Gastroesophageal sphincter (tissue), 3 donors: ENCODE measurements at regions not wholly inside any gene's neighbourhood (a gene's known extent, or its start where the extent isn't known, plus 50 kb on each side); places are given as distances from the start of the nearest gene placed in this dataset.

Experiments used
- CTCF ChIP-seq, 4 experiments: fragments of 200-600 bp in 2 of 4; fragments of 450-650 bp in 2 of 4; sonication (generic) in 1 of 4; IDR thresholded peaks; one replicate each; pipeline ENCODE4 v1.5.1; 2017 to 2019; ENCODE audit warnings: antibody characterized with exemption in 4 of 4, mild to moderate bottlenecking in 2 of 4, moderate library complexity in 2 of 4
- POLR2A ChIP-seq, 2 donors: fragments of 450-650 bp; IDR thresholded peaks; one replicate each; pipeline ENCODE4 v1.6.1; 2017; ENCODE audit warnings: antibody characterized with exemption in 2 of 2, mild to moderate bottlenecking in 2 of 2, moderate library complexity in 1 of 2
- POLR2AphosphoS5 ChIP-seq: sonication (generic); formaldehyde crosslinking; IDR thresholded peaks from one replicate; pipeline ENCODE4 v1.6.1; 2017; ENCODE audit warnings: antibody characterized with exemption

DNA sequence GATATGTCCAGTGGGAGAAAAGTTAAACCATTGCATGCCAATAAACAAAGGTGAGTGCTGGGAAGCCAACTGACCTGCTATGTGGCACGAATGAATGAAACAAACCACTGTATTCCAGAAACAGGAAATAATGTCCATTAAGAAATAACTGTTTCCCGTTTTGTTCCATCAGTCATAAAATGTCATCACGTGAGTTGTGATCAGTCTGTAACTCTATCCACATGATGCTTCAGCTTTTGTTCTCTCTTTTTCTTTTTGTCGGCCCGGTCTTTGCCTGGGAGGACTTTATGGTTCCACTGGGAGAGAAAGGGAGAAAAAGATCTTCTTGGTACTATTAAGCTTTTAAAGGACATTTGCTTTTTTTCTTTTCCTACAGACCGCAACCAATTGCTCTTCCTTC is 179.9 kb downstream of the TGFB2 start:
- no peak for TF ChIP-seq POLR2A (IDR thresholded peaks at IDR 0.05)
- TF ChIP-seq CTCF (IDR thresholded peaks at IDR 0.05): no peak
- TF ChIP-seq POLR2AphosphoS5: no peak
